Activated T-cell treated with anti-CD3 and anti-CD28 coated beads for 4 hours (primary cell): ENCODE measurements at regions not wholly inside any gene's neighbourhood (a gene's known extent, or its start where the extent isn't known, plus 50 kb on each side); places are given as distances from the start of the nearest gene placed in this dataset.
"Not testable (repeated sequence)": the region's sequence is repeated elsewhere in the genome, so short reads cannot be mapped to it uniquely, and the experiment has no call there.

Experiments used
- DNase-seq: peaks from one replicate; pipeline ENCODE4 v3.0.0-alpha.2; 2020

DNA sequence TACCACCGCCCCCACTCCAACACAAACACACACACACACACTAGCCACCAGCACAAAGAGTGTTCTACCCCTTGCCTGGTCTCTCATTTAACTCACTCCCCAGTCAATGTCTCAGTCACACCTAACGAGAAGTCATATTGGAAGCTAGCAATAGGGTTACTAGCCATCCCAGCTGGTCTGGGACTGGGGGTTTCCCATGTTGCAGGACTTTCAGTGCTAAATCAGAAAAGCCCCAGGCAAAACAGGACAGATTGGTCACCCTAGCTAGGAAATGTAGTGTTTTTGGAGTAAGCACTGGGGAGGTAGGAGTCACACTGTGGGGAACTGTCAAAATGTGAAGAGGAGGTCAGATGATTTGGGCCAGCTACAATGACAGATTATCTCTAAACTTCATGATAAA lies 158.1 kb downstream of the UNC5CL start:
- no peak for DNase-seq

DNA sequence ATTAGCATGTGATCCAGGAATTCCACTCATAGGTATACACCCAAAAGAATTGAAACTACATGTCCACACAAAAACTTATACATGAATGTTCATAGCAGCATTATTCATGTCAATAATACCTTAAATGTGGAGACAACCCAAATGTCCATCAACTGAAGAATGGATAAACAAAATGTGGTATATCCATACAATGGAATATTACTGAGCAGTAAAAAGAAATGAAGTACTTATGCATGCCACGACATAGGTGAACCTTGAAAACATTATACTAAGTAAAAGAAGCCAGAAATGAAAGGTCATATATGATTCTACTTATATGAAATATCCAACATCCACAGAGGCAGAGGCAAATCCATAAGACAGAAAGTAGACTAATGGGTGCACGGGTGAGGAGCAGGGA lies 159.9 kb downstream of the UNC5CL start:
- DNase-seq = no peak

DNA sequence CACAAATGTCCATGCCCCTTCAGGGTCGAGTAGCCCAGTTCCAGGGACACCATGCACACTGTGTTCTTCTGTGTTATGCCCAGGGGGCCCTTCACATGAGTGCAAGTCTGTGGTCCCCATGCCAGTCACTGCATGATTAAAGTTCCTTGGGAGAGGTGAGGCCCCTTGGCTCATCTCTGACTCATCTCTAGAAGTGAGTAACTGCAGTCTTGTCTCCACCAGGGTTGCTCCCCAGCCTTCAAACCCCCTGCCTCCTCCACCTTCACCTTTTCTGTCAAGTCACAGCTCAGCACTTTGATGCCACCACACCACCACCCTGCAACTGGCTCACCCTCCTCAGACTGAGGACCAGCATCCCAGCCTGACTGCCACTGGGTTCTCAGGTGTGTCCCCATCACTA lies 161.7 kb downstream of the UNC5CL start:
- DNase-seq = no peak

DNA sequence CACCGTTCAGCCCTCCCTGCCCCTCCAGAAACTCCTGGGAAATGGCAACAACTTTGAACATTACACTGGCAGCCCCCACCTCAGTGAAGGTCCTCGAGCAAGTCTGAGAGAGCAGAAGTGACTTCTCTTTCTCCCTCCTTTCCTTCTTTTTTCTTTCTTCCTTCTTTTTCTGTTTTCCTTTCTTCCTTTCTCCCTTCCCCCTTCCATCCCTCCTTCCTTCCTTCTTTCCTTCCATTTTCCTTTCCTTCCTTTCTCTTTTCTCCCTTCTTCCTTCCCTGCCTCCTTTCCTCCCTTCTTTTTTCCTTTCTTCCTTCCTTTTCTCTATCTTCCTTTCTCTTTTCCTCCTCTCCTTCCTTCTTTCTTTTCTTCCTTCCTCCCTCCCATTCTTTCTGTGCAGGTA lies 162.7 kb downstream of the UNC5CL start:
- DNase-seq = no peak

GRCh38 chr6:40874495-40874894 lies 164.5 kb downstream of the UNC5CL start:
- DNase-seq = no peak

DNA sequence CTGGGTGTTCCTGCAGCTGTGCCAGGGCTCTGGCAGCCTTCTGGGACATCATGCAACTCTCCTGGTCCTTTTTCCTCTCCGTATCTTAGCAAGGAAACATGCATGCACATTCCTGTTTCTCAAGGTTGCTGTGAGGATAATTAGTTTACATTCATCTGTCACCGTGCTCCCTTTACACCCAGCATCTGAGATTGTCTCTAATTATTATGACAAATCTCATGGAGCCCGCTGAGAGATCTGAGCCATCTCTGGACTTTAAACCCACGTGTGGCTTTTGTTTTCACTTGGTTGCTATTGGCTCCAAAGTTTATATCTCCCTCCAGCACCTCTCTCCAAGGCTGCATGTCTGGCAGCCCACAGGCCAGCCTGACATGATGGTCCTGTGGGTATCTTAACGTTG lies 167.6 kb downstream of the UNC5CL start:
- no peak for DNase-seq

GRCh38 chr6:40868089-40868865 lies 170.7 kb downstream of the UNC5CL start:
- not testable (repeated sequence) for DNase-seq

DNA sequence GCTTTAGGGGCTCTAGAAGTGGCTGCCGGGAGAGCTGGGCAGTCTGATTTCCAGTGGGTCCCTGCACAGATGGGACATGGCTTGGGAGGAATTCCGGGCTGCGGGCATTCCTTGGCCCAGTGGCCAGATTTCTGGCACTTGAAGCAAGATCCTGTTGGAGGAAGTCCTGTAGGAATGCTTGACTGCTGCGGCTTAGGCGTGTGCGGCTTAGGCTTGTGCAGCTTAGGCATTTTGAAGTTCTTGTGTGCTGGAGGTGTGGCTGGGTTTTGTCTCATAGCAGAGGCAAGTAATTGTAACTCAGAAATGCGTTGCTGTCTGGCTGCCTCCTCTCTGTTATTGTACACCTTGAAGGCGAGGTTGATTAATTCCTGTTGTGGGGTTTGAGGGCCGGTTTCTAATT lies 171.5 kb downstream of the UNC5CL start:
- not testable (repeated sequence) for DNase-seq

DNA sequence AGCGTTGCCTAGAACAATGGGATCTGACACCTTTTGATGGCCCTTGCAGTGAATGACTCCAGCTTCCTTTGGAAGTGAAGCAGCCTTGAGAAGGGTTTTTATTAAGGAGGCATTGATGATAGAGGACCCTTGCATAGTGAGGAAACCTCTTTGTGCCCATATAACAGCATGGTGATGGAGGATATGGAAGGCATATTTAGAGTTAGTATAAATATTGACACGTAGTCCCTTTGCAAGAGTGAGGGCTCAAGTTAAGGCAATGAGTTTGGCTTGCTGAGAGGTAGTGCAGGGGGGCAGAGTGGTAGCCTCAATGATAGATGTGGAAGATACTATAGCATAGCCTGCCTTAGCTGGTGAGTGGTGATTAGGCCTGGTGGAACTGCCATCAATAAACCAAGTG lies 173.8 kb downstream of the UNC5CL start:
- not testable (repeated sequence) for DNase-seq

DNA sequence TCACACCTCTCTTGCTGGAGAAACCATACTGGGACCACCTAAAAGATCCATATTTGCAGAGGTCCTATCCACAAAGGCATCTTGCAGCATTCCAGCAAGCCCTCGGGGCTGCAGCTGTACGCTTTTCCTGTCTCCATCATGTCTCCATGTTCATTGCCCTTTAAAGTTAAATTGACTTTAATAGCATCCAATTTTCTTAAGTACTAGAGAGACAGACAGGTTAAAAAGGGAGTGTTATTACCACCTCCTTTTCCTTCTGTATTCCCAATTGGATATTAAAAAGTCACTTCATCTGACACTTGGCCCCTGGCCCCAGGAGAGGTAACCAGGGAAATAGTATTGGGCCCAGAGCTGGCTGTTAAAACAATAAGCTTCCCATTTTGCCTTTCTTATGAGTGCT lies 178.6 kb downstream of the UNC5CL start:
- DNase-seq = no peak

GRCh38 chr6:40856271-40856670 lies 182.8 kb downstream of the UNC5CL start:
- DNase-seq = no peak

GRCh38 chr6:40855168-40855880 lies 183.7 kb downstream of the UNC5CL start:
- DNase-seq = no peak

- no peak for DNase-seq
Measured at GRCh38 chr6:40854592-40854991, 184.4 kb downstream of the UNC5CL start.

- no peak for DNase-seq
Measured at GRCh38 chr6:40852779-40853373, 186.1 kb downstream of the UNC5CL start.

GRCh38 chr6:40849546-40849945 lies 189.5 kb downstream of the UNC5CL start:
- DNase-seq = no peak

GRCh38 chr6:40848868-40849514 lies 190.0 kb downstream of the UNC5CL start:
- DNase-seq = no peak

DNA sequence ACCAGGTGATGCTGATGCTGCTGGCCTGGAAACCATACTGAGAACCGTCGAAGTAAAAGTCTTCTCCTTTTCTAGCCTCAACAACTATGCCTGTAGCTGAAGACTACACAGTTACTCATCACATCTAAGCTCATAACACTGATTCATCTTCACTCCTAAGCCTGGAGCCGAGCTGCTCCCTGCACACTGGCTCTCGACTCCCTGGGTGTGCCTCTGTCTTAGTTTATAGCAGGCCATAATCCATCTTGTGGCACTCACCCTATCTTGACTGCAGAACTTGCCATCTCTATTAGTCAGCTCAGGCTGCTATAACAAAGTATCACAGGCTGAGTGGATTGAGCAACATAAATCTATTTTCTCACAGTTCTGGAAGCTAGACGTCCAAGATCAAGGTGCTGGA lies 191.0 kb downstream of the UNC5CL start:
- no peak for DNase-seq

- no peak for DNase-seq
Measured at GRCh38 chr6:40845553-40845952, 193.5 kb downstream of the UNC5CL start.

GRCh38 chr6:40844246-40844645 lies 194.8 kb downstream of the UNC5CL start:
- DNase-seq = no peak

DNA sequence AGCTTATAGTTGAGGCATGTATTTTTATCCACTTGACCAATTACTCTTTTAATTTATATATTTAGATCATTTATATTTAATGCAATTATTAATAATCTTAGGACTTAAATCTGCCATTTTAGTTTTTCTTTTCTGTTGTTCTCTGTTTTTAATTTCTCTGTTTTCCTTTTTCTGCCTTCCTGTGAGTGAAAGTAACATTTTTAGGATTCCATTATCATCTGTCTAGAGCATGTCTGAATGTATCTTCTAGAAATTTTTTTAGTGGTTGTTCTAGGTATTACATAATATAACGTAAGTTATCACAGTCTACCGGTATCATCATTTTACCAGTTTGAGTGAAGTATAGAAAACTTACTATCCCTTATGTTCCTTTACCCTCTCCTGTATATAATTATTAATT lies 197.3 kb downstream of the UNC5CL start:
- DNase-seq = no peak

DNA sequence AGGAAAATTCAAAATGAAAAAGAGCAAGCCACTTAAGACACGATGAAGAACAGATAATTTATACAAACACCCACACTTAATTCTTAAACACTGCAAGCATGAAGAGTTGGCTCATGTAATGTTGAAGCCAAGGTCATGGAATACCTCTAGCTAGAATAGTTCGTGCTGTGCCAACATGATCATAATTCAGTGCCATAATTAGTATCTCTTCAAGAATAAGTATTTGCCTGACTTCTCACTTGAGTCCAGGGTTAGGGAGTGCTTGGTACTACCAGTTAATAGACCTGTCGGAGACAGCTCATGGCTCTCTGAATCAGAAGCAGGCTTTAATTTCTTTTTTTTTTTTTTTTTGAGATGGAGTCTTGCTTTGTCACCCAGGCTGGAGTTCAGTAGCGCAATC lies 206.3 kb downstream of the UNC5CL start:
- DNase-seq = no peak

GRCh38 chr6:40831381-40831780 lies 207.6 kb downstream of the UNC5CL start:
- no peak for DNase-seq

- no peak for DNase-seq
Measured at GRCh38 chr6:40825102-40825501, 213.9 kb downstream of the UNC5CL start.
